ENCODE measurements at regions not wholly inside any gene's neighbourhood (a gene's known extent, or its start where the extent isn't known, plus 50 kb on each side); places are given as distances from the start of the nearest gene placed in this dataset.

GRCh38 chr22:49330421-49331222 lies 497.1 kb downstream of the BRD1 start:
- Histone ChIP-seq H3K27me3 (ENCODE audit: insufficient read depth, low read length) (peaks cover 19% of the 10 kb centered on the region; the same call in 1 of the 2 replicates), H3K79me2 (ENCODE audit: insufficient read depth, low read length) (no peaks in the 10 kb centered on the region), H3K9me3 (ENCODE audit: control insufficient read depth in 1 of 2, insufficient read depth in 1 of 2, low read depth in 1 of 2, low read length in 2 of 2) (no peaks in the 10 kb centered on the region; a peak in 1 of 4 replicates), H3K27ac (ENCODE audit: low read depth, low read length) (no peak overlapping the region), H3K9ac (ENCODE audit: low read length) (no peak overlapping the region), H3K4me1 (ENCODE audit: control insufficient read depth in 1 of 2, insufficient read depth in 2 of 2, low read length in 2 of 2) (no peaks in the 10 kb centered on the region), H3K4me2 (ENCODE audit: low read length) (no peak overlapping the region), H3K36me3 (ENCODE audit: control insufficient read depth in 1 of 2, insufficient read depth in 2 of 2, low read length in 2 of 2) (no peaks in the 10 kb centered on the region), H4K20me1 (ENCODE audit: insufficient read depth) (no peaks in the 10 kb centered on the region), H3K4me3 (replicated peaks in 1 of 2; ENCODE audit: low read depth in 1 of 2, low read length in 2 of 2) (no peak overlapping the region), H3K9me2 (ENCODE audit: insufficient read depth) (no peaks in the 10 kb centered on the region), H2AFZ (ENCODE audit: low read depth, low read length, poor library complexity, severe bottlenecking) (no peak overlapping the region)
- ChIA-PET RAD21 (ENCODE audit: low non-redundant PET in 1 of 2, low total read pairs in 2 of 2, uncharacterized antibody in 2 of 2, unreplicated experiment in 2 of 2) (no interaction called here), CTCF (no interaction called here), POLR2A (no interaction called here)
- intact Hi-C loops (cut with micrococcal nuclease) = no loop called here
- TF ChIP-seq, protein P1, sequence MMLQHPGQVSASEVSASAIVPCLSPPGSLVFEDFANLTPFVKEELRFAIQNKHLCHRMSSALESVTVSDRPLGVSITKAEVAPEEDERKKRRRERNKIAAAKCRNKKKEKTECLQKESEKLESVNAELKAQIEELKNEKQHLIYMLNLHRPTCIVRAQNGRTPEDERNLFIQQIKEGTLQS (IDR thresholded peaks at IDR 0.05) = no peak
- TF ChIP-seq CTCF (IDR thresholded peaks at IDR 0.05 in 2 of 3, conservative IDR thresholded peaks at IDR 0.05 in 1 of 3; ENCODE audit: borderline replicate concordance in 1 of 3, insufficient read depth in 1 of 3, low read depth in 2 of 3, low read length in 2 of 3) (no peak), ZNF274 (IDR thresholded peaks at IDR 0.05; ENCODE audit: low read depth, low read length) (no peak), CBX3 (IDR thresholded peaks at IDR 0.05; ENCODE audit: low read depth) (no peak), POLR2AphosphoS5 (IDR thresholded peaks at IDR 0.05; ENCODE audit: low read depth, low read length) (no peak), YY1 (IDR thresholded peaks at IDR 0.05; ENCODE audit: extremely low read depth, insufficient replicate concordance, low read depth, low read length) (no peak), SRF (IDR thresholded peaks at IDR 0.05; ENCODE audit: low read depth) (no peak), ELF1 (IDR thresholded peaks at IDR 0.05; ENCODE audit: borderline replicate concordance, low read depth) (no peak), RAD21 (IDR thresholded peaks at IDR 0.05; ENCODE audit: low read depth) (no peak), SP1 (IDR thresholded peaks at IDR 0.05; ENCODE audit: low read depth) (no peak), JUND (IDR thresholded peaks at IDR 0.05) (no peak)
- TF ChIP-seq, protein P2, sequence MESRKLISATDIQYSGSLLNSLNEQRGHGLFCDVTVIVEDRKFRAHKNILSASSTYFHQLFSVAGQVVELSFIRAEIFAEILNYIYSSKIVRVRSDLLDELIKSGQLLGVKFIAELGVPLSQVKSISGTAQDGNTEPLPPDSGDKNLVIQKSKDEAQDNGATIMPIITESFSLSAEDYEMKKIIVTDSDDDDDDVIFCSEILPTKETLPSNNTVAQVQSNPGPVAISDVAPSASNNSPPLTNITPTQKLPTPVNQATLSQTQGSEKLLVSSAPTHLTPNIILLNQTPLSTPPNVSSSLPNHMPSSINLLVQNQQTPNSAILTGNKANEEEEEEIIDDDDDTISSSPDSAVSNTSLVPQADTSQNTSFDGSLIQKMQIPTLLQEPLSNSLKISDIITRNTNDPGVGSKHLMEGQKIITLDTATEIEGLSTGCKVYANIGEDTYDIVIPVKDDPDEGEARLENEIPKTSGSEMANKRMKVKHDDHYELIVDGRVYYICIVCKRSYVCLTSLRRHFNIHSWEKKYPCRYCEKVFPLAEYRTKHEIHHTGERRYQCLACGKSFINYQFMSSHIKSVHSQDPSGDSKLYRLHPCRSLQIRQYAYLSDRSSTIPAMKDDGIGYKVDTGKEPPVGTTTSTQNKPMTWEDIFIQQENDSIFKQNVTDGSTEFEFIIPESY (IDR thresholded peaks at IDR 0.05; ENCODE audit: extremely low read depth, insufficient replicate concordance, low read length) = no peak
- TF ChIP-seq, protein P3, sequence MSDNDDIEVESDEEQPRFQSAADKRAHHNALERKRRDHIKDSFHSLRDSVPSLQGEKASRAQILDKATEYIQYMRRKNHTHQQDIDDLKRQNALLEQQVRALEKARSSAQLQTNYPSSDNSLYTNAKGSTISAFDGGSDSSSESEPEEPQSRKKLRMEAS (IDR thresholded peaks at IDR 0.05) = no peak
- no TSS peak for BruUV-seq (replicated peaks)
- no peak for DNase-seq (ENCODE audit: low read depth, low spot score)
- ATAC-seq = no peak
